ENCODE measurements at regions not wholly inside any gene's neighbourhood (a gene's known extent, or its start where the extent isn't known, plus 50 kb on each side); places are given as distances from the start of the nearest gene placed in this dataset.
"Not testable (repeated sequence)": the region's sequence is repeated elsewhere in the genome, so short reads cannot be mapped to it uniquely, and the experiment has no call there.

DNA sequence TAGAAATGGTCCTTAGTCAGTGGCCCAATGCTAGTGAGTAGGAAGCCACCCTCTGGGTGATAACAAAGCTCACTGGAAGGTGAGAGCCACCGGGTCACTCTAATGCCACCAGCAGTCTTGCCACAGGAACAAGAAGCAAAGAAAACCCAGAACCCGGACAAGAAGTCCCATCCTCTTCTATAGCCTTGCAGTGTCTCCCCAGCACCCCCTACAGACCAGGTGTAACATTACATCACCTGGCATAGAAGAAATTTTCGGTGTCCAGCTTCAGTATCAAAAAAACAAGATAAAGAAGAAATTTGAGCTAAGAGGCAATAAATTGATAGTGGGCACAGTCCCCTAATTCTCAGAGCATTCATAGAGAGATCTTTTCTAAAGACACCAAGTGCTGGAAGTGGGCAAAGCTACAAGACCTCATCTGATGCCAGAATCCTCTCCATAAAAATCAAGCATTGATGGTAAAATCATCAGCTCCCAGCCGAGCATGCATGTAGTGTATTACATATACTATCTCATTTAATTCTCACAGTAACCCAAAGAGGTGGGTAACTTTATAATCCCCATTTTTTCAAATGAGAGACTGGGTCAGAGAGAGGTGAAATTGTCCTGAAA, 491.0 kb downstream of the MATN1 start:
- Histone ChIP-seq H3K4me1 (ENCODE audit: control insufficient read depth, insufficient read depth, low read length) (no peaks in the 10 kb centered on the region), H3K9me3 (replicated peaks; ENCODE audit: control insufficient read depth, low read depth, low read length) (no peaks in the 10 kb centered on the region), H3K36me3 (ENCODE audit: control insufficient read depth, insufficient read depth, low read length) (no peaks in the 10 kb centered on the region), H3K27ac (ENCODE audit: low read length) (no peak overlapping the region), H3K27me3 (ENCODE audit: control insufficient read depth, insufficient read depth, low read length) (peaks cover 4% of the 10 kb centered on the region), H3K4me3 (ENCODE audit: low read length) (no peak overlapping the region)
- 40% methylated on average over 1 of the region's 4 CpGs for WGBS (ENCODE audit: insufficient coverage)
- DNase-seq = no peak

DNA sequence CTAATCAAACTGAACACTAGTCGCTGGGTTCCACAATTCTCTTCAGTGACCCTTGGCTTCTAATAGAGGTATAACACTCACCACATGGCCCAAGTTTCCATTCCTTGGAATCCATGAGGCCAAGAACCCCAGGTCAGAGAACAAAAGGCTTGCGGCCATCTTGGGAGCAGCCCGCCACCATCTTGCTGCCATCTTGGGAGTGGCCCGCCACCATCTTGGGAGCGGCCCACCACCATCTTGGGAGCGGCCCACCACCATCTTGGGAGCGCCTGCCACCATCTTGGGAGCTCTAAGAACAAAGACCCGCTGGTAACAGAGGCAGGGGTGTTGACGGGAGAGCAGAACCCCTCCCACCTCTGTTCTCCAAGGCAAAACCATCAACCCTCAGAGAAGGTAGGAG, 493.4 kb downstream of the MATN1 start:
- Histone ChIP-seq H3K4me3 (ENCODE audit: low read length) (no peak overlapping the region), H3K4me1 (ENCODE audit: control insufficient read depth, insufficient read depth, low read length) (no peaks in the 10 kb centered on the region), H3K36me3 (ENCODE audit: control insufficient read depth, insufficient read depth, low read length) (no peaks in the 10 kb centered on the region), H3K27me3 (ENCODE audit: control insufficient read depth, insufficient read depth, low read length) (peaks cover 10% of the 10 kb centered on the region), H3K9me3 (replicated peaks; ENCODE audit: control insufficient read depth, low read depth, low read length) (no peaks in the 10 kb centered on the region), H3K27ac (ENCODE audit: low read length) (no peak overlapping the region)
- 95% methylated on average over 6 of the region's 9 CpGs for WGBS (ENCODE audit: insufficient coverage)
- DNase-seq = no peak

DNA sequence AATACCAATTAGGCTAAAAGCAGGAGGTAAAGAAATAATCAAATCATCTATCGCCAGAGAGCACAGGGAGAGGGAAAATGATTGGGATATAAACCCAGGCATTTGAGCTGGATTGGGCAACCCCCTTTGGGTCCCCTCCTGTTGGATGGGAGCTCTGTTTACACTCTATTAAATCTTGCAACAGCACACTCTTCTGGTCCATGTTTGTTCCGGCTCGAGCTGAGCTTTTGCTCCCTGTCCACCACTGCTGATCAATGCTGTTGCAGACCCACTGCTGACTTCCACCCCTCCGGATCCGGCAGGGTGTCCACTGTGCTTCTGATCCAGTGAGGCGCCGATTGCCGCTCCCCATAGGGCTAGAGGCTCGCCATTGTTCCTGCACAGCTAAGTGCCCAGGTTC, 493.8 kb downstream of the MATN1 start:
- no peaks in the 10 kb centered on the region for H3K36me3 ChIP-seq (ENCODE audit: control insufficient read depth, insufficient read depth, low read length)
- H3K4me3 ChIP-seq (ENCODE audit: low read length) = no peak overlapping the region
- peaks cover 10% of the 10 kb centered on the region for H3K27me3 ChIP-seq (ENCODE audit: control insufficient read depth, insufficient read depth, low read length)
- H3K27ac ChIP-seq (ENCODE audit: low read length) = no peak overlapping the region
- no peak for DNase-seq
- H3K4me1 ChIP-seq (ENCODE audit: control insufficient read depth, insufficient read depth, low read length) = no peaks in the 10 kb centered on the region
- 78% methylated on average over 8 of the region's 9 CpGs for WGBS (ENCODE audit: insufficient coverage)
- no peaks in the 10 kb centered on the region for H3K9me3 ChIP-seq (replicated peaks; ENCODE audit: control insufficient read depth, low read depth, low read length)

DNA sequence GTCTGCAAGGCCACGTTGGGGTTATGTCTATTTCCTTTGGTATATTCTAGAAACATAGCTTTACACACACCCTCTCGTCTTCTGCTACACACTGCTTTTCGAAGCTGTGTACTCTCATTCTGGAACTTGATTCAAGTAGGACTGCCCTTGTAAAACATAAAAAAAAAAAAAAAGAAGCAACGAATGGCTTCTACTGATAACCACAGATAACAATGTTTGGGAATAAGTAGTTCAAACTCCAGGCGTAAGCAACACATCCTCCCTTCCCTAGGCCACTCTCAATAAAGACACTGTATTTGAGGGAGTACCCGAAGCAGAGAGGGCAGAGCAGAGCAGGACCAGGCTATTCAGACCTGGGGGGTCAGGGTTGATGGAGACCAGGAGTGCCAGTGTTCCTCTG, 496.7 kb downstream of the MATN1 start:
- H3K9me3 ChIP-seq (replicated peaks; ENCODE audit: control insufficient read depth, low read depth, low read length) = no peaks in the 10 kb centered on the region
- no CpG with 5 or more reads among the region's 6 CpGs for WGBS (ENCODE audit: insufficient coverage)
- no peak overlapping the region for H3K4me3 ChIP-seq (ENCODE audit: low read length)
- no peak for DNase-seq
- H3K27me3 ChIP-seq (ENCODE audit: control insufficient read depth, insufficient read depth, low read length) = peaks cover 9% of the 10 kb centered on the region
- no peaks in the 10 kb centered on the region for H3K36me3 ChIP-seq (ENCODE audit: control insufficient read depth, insufficient read depth, low read length)
- H3K4me1 ChIP-seq (ENCODE audit: control insufficient read depth, insufficient read depth, low read length) = no peaks in the 10 kb centered on the region
- no peak overlapping the region for H3K27ac ChIP-seq (ENCODE audit: low read length)

DNA sequence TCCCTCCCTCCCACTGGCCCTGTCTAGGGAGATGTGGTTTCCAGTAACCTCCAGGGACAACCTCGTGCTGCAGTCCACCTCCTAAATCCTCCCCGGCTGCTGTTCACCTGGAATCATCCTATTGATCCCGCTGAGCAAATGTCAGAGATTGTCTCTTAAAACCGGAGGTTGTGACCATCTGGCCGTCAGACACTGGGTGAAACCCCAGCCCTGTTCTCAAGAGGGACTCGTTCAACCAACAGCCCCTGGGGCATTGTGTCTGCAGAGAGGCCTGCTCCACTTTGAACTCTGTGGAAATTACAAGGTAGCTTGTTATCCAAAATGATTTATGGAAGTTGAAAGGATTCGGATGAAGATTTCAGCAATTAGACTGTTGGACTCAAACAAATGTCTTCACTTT, 498.0 kb downstream of the MATN1 start:
- peaks cover 9% of the 10 kb centered on the region for H3K27me3 ChIP-seq (ENCODE audit: control insufficient read depth, insufficient read depth, low read length)
- WGBS (ENCODE audit: insufficient coverage) = 41% methylated on average over 7 of the region's 7 CpGs
- no peak overlapping the region for H3K27ac ChIP-seq (ENCODE audit: low read length)

DNA sequence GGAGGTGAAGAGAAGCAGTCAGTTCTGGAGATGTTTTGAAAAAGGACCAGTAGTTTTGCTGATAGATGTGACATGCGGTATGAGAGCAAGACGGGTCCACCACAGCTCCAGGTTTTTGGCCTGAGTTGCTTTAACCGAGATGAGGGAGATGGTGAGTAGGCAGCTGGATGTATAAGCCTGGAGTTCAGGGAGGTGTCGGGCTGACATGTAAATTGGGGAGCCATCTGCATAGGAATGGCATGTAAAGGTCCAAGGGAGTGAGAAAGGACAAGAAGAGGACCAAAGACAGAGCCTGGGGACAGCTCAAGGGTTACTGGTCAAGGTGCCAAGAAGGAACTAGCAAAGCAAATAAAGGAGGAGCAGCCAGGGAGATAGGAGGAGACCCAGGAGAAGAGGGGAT, 503.7 kb downstream of the MATN1 start:
- peaks cover 7% of the 10 kb centered on the region for H3K27me3 ChIP-seq (ENCODE audit: control insufficient read depth, insufficient read depth, low read length)
- WGBS (ENCODE audit: insufficient coverage) = 75% methylated on average over 4 of the region's 4 CpGs
- DNase-seq = no peak

More for the DNA sequence above, 498.0 kb downstream of the MATN1 start:
- H3K36me3 ChIP-seq (ENCODE audit: control insufficient read depth, insufficient read depth, low read length) = no peaks in the 10 kb centered on the region
- DNase-seq = no peak
- no peaks in the 10 kb centered on the region for H3K4me1 ChIP-seq (ENCODE audit: control insufficient read depth, insufficient read depth, low read length)
- no peaks in the 10 kb centered on the region for H3K9me3 ChIP-seq (replicated peaks; ENCODE audit: control insufficient read depth, low read depth, low read length)
- no peak overlapping the region for H3K4me3 ChIP-seq (ENCODE audit: low read length)

DNA sequence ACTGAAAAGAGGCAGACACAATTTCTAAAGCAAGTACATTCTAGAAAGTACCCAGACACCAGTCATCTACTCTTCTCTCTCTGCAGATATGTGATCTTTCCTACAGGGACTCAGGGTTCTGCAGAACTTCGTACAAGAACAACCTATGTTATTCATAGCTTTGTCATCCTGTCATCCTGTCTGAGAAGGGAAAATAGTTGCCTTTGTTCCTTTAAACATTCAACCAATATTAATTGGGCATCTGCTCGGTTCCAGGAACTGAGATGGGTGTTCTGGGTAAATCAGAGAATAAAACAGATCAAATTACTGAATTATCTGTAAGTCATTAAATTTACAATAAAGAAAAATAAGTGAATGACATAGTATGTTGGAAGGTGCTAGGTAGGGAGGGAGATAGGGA, 504.9 kb downstream of the MATN1 start:
- WGBS (ENCODE audit: insufficient coverage) = no CpG with 5 or more reads among the region's 2 CpGs
- Histone ChIP-seq H3K4me1 (ENCODE audit: control insufficient read depth, insufficient read depth, low read length) (no peaks in the 10 kb centered on the region), H3K4me3 (ENCODE audit: low read length) (no peak overlapping the region), H3K27me3 (ENCODE audit: control insufficient read depth, insufficient read depth, low read length) (peaks cover 7% of the 10 kb centered on the region), H3K36me3 (ENCODE audit: control insufficient read depth, insufficient read depth, low read length) (no peaks in the 10 kb centered on the region), H3K27ac (ENCODE audit: low read length) (no peak overlapping the region), H3K9me3 (replicated peaks; ENCODE audit: control insufficient read depth, low read depth, low read length) (no peaks in the 10 kb centered on the region)
- DNase-seq = no peak

More for the DNA sequence above, 503.7 kb downstream of the MATN1 start:
- no peak overlapping the region for H3K4me3 ChIP-seq (ENCODE audit: low read length)
- no peaks in the 10 kb centered on the region for H3K36me3 ChIP-seq (ENCODE audit: control insufficient read depth, insufficient read depth, low read length)
- no peak overlapping the region for H3K27ac ChIP-seq (ENCODE audit: low read length)
- H3K9me3 ChIP-seq (replicated peaks; ENCODE audit: control insufficient read depth, low read depth, low read length) = no peaks in the 10 kb centered on the region
- H3K4me1 ChIP-seq (ENCODE audit: control insufficient read depth, insufficient read depth, low read length) = no peaks in the 10 kb centered on the region

DNA sequence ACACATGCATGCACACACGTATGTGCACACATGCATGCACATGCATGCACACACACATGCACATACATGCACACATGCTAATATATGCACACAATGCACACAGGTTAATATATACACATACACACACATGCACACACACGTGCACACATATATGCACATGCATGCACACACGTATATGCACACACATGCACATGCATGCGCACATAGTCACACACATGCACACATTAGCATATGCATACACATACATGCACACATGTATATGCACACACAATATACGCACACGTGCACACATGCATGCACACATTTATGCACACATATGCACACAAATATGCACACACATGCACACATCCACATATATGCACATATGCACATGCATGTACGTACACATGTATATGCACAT, 506.8 kb downstream of the MATN1 start:
- no peak for DNase-seq
- no peak overlapping the region for H3K27ac ChIP-seq (ENCODE audit: low read length)
- H3K9me3 ChIP-seq (replicated peaks; ENCODE audit: control insufficient read depth, low read depth, low read length) = no peaks in the 10 kb centered on the region
- H3K4me1 ChIP-seq (ENCODE audit: control insufficient read depth, insufficient read depth, low read length) = no peaks in the 10 kb centered on the region
- H3K27me3 ChIP-seq (ENCODE audit: control insufficient read depth, insufficient read depth, low read length) = peaks cover 7% of the 10 kb centered on the region
- no peak overlapping the region for H3K4me3 ChIP-seq (ENCODE audit: low read length)
- WGBS (ENCODE audit: insufficient coverage) = 90% methylated on average over 7 of the region's 7 CpGs
- no peaks in the 10 kb centered on the region for H3K36me3 ChIP-seq (ENCODE audit: control insufficient read depth, insufficient read depth, low read length)

DNA sequence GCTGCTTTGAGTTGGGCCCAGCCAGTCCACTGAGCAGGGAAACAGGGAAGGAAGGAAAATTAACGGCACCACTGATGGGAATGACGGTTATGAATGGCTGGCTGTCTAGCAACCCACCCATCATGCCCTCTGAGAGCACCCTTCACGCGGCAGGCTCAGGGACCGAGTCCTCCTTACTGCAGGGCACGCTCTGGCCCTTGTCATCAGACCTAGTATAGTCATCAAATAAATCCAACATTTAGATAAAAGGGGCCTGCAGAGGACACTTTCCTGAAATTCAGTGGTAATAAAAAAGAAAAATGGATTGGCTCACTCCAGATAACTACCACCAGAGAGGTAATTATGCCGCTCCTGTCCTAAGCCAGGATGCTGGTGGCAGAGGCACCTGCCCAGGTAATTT, 509.4 kb downstream of the MATN1 start:
- Histone ChIP-seq H3K27ac (ENCODE audit: low read length) (no peak overlapping the region), H3K36me3 (ENCODE audit: control insufficient read depth, insufficient read depth, low read length) (no peaks in the 10 kb centered on the region), H3K9me3 (replicated peaks; ENCODE audit: control insufficient read depth, low read depth, low read length) (no peaks in the 10 kb centered on the region), H3K4me3 (ENCODE audit: low read length) (no peak overlapping the region), H3K4me1 (ENCODE audit: control insufficient read depth, insufficient read depth, low read length) (no peaks in the 10 kb centered on the region), H3K27me3 (ENCODE audit: control insufficient read depth, insufficient read depth, low read length) (no peaks in the 10 kb centered on the region)
- WGBS (ENCODE audit: insufficient coverage) = 100% methylated on average over 2 of the region's 7 CpGs
- DNase-seq = no peak

DNA sequence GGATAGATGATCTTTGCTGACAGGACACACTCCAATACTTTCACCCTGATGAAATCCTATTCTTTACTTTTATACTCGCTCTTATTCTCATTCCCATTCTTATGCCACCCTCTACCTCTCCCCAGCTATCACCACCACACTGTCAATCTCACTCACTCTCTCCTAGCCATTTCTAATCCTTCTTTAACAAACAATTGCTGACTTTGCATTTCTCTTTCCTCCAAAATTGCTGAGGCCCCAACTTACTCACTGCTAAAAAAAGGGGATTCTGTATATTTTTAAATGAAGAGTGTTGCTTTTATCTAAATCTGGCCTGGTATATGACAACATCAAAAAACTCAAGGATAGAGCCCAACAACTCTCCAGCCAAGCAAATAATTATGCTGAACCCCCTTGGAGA, 515.4 kb downstream of the MATN1 start:
- not testable (repeated sequence) for H3K4me3 ChIP-seq (ENCODE audit: low read length); H3K9me3 ChIP-seq (replicated peaks; ENCODE audit: control insufficient read depth, low read depth, low read length); DNase-seq; H3K36me3 ChIP-seq (ENCODE audit: control insufficient read depth, insufficient read depth, low read length); H3K27me3 ChIP-seq (ENCODE audit: control insufficient read depth, insufficient read depth, low read length); H3K27ac ChIP-seq (ENCODE audit: low read length); H3K4me1 ChIP-seq (ENCODE audit: control insufficient read depth, insufficient read depth, low read length)
- WGBS (ENCODE audit: insufficient coverage) = no CpG with 5 or more reads among the region's 1 CpG

DNA sequence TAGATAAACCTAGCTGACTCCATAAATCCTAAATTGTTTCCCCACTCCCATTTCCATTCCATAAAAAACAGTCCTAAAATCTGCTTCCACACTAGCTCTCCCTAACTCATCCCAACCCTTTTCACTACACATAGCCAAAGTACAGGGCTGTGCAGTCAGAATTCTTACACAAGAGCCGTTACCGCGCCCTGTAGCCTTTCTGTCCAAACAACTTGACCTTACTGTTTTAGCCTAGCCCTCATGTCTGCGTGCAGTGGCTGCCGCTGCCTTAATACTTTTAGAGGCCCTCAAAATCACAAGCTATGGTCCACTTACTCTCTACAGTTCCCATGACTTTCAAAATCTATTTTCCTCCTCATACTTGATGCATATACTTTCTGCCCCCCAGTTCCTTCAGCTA, 516.8 kb downstream of the MATN1 start:
- H3K4me3 ChIP-seq (ENCODE audit: low read length); H3K27me3 ChIP-seq (ENCODE audit: control insufficient read depth, insufficient read depth, low read length); H3K4me1 ChIP-seq (ENCODE audit: control insufficient read depth, insufficient read depth, low read length); DNase-seq; H3K36me3 ChIP-seq (ENCODE audit: control insufficient read depth, insufficient read depth, low read length); H3K27ac ChIP-seq (ENCODE audit: low read length); H3K9me3 ChIP-seq (replicated peaks; ENCODE audit: control insufficient read depth, low read depth, low read length): not testable (repeated sequence)
- 84% methylated on average over 5 of the region's 5 CpGs for WGBS (ENCODE audit: insufficient coverage)
